ENCODE measurements at regions not wholly inside any gene's neighbourhood (a gene's known extent, or its start where the extent isn't known, plus 50 kb on each side); places are given as distances from the start of the nearest gene placed in this dataset.

GRCh38 chr6:106035655-106036054, 50.5 kb upstream of the PRDM1 start:
- WGBS (ENCODE audit: insufficient coverage), result 98% methylated on average over 2 of the region's 2 CpGs
- H3K4me3 Mint-ChIP-seq, result no peak overlapping the region
- Histone ChIP-seq H3K27ac (ENCODE audit: low read length) (no peak overlapping the region), H3K36me3 (ENCODE audit: control insufficient read depth, insufficient read depth, low read length) (no peaks in the 10 kb centered on the region), H3K9me3 (ENCODE audit: control insufficient read depth, insufficient read depth, low read length) (peaks cover 8% of the 10 kb centered on the region), H3K27me3 (ENCODE audit: control insufficient read depth, insufficient read depth, low read length) (no peaks in the 10 kb centered on the region), H3K4me1 (ENCODE audit: control insufficient read depth, insufficient read depth, low read length) (no peaks in the 10 kb centered on the region), H3K4me3 (ENCODE audit: low read length) (no peak overlapping the region)
- no peaks in the 10 kb centered on the region for H3K4me1 Mint-ChIP-seq
- H3K27ac Mint-ChIP-seq, result no peak overlapping the region
- H3K36me3 Mint-ChIP-seq, result peaks cover 7% of the 10 kb centered on the region
- DNase-seq (no peak), ATAC-seq (no peak)
- no peak for TF ChIP-seq CTCF (IDR thresholded peaks at IDR 0.05)
- peaks cover 0 to 7% of the 10 kb centered on the region in 2 donors for H3K9me3 Mint-ChIP-seq
- intact Hi-C loops (cut with micrococcal nuclease), result no loop called here
- H3K27me3 Mint-ChIP-seq (ENCODE audit: low read depth in 2 of 2), result peaks cover 0 to 8% of the 10 kb centered on the region in 2 donors

GRCh38 chr6:106033806-106034205, 52.3 kb upstream of the PRDM1 start:
- Histone ChIP-seq H3K4me3 (ENCODE audit: low read length) (no peak overlapping the region), H3K9me3 (ENCODE audit: control insufficient read depth, insufficient read depth, low read length) (peaks cover 8% of the 10 kb centered on the region), H3K27ac (ENCODE audit: low read length) (no peak overlapping the region), H3K4me1 (ENCODE audit: control insufficient read depth, insufficient read depth, low read length) (no peaks in the 10 kb centered on the region), H3K36me3 (ENCODE audit: control insufficient read depth, insufficient read depth, low read length) (no peaks in the 10 kb centered on the region), H3K27me3 (ENCODE audit: control insufficient read depth, insufficient read depth, low read length) (no peaks in the 10 kb centered on the region)
- Mint-ChIP-seq H3K9me3 (peaks cover 0 to 7% of the 10 kb centered on the region in 2 donors), H3K4me1 (no peaks in the 10 kb centered on the region), H3K27me3 (ENCODE audit: low read depth in 2 of 2) (peaks cover under 1 to 20% of the 10 kb centered on the region in 2 donors), H3K27ac (no peak overlapping the region), H3K36me3 (peaks cover 7% of the 10 kb centered on the region), H3K4me3 (no peak overlapping the region)
- no CpG with 5 or more reads among the region's 2 CpGs for WGBS (ENCODE audit: insufficient coverage)
- intact Hi-C loops (cut with micrococcal nuclease), result no loop called here
- TF ChIP-seq CTCF (IDR thresholded peaks at IDR 0.05), result no peak
- DNase-seq (no peak), ATAC-seq (no peak)

GRCh38 chr6:106027758-106028157, 58.4 kb upstream of the PRDM1 start:
- no peaks in the 10 kb centered on the region for H3K9me3 ChIP-seq (ENCODE audit: control insufficient read depth, insufficient read depth, low read length)
- Mint-ChIP-seq H3K27ac (no peak overlapping the region), H3K9me3 (no peaks in the 10 kb centered on the region), H3K36me3 (no peaks in the 10 kb centered on the region), H3K4me1 (peaks cover 0 to 14% of the 10 kb centered on the region in 2 donors), H3K4me3 (no peak overlapping the region), H3K27me3 (ENCODE audit: low read depth in 2 of 2) (peaks cover 21 to 45% of the 10 kb centered on the region in 2 donors)
- DNase-seq (no peak), ATAC-seq (no peak)
- no peaks in the 10 kb centered on the region for H3K27me3 ChIP-seq (ENCODE audit: control insufficient read depth, insufficient read depth, low read length)
- intact Hi-C loops (cut with micrococcal nuclease), result no loop called here
- no peaks in the 10 kb centered on the region for H3K4me1 ChIP-seq (ENCODE audit: control insufficient read depth, insufficient read depth, low read length)
- no peaks in the 10 kb centered on the region for H3K36me3 ChIP-seq (ENCODE audit: control insufficient read depth, insufficient read depth, low read length)
- no peak overlapping the region for H3K4me3 ChIP-seq (ENCODE audit: low read length)
- H3K27ac ChIP-seq (ENCODE audit: low read length), result no peak overlapping the region
- TF ChIP-seq CTCF (IDR thresholded peaks at IDR 0.05), result no peak

Measured in natural killer cell (primary cell).